ENCODE measurements at regions not wholly inside any gene's neighbourhood (a gene's known extent, or its start where the extent isn't known, plus 50 kb on each side); places are given as distances from the start of the nearest gene placed in this dataset.
"Not testable (repeated sequence)": the region's sequence is repeated elsewhere in the genome, so short reads cannot be mapped to it uniquely, and the experiment has no call there.

- peaks cover 11% of the 10 kb centered on the region for H3K4me1 Mint-ChIP-seq (ENCODE audit: low read depth)
- no peak overlapping the region for H3K4me3 Mint-ChIP-seq (ENCODE audit: unreplicated experiment)
- peaks cover 12% of the 10 kb centered on the region for H3K9me3 Mint-ChIP-seq (ENCODE audit: low read depth)
- no peak for DNase-seq (ENCODE audit: low spot score)
- H3K36me3 Mint-ChIP-seq (ENCODE audit: low read depth): peaks cover 2% of the 10 kb centered on the region
- no peaks in the 10 kb centered on the region for H3K27me3 Mint-ChIP-seq (ENCODE audit: low read depth)
- no peak for TF ChIP-seq CTCF (IDR thresholded peaks at IDR 0.05)
- H3K27ac Mint-ChIP-seq (ENCODE audit: unreplicated experiment): no peak overlapping the region
Observed at GRCh38 chr6:102763891-102764290, 1370.4 kb downstream of the GRIK2 start.

GRCh38 chr6:102761872-102762271, 1368.4 kb downstream of the GRIK2 start:
- Mint-ChIP-seq H3K4me1 (ENCODE audit: low read depth) (peaks cover 4% of the 10 kb centered on the region), H3K27me3 (ENCODE audit: low read depth) (no peaks in the 10 kb centered on the region), H3K27ac (ENCODE audit: unreplicated experiment) (no peak overlapping the region), H3K9me3 (ENCODE audit: low read depth) (peaks cover 7% of the 10 kb centered on the region), H3K4me3 (ENCODE audit: unreplicated experiment) (no peak overlapping the region), H3K36me3 (ENCODE audit: low read depth) (no peaks in the 10 kb centered on the region)
- DNase-seq (ENCODE audit: low spot score): no peak
- TF ChIP-seq CTCF (IDR thresholded peaks at IDR 0.05): no peak

- no peak for DNase-seq (ENCODE audit: low spot score)
- peaks cover 10% of the 10 kb centered on the region for H3K9me3 Mint-ChIP-seq (ENCODE audit: low read depth)
- H3K4me1 Mint-ChIP-seq (ENCODE audit: low read depth): no peaks in the 10 kb centered on the region
- no peak for TF ChIP-seq CTCF (IDR thresholded peaks at IDR 0.05)
- no peak overlapping the region for H3K27ac Mint-ChIP-seq (ENCODE audit: unreplicated experiment)
- H3K4me3 Mint-ChIP-seq (ENCODE audit: unreplicated experiment): no peak overlapping the region
- H3K36me3 Mint-ChIP-seq (ENCODE audit: low read depth): peaks cover 1% of the 10 kb centered on the region
- no peaks in the 10 kb centered on the region for H3K27me3 Mint-ChIP-seq (ENCODE audit: low read depth)
Observed at GRCh38 chr6:102759415-102759814, 1365.9 kb downstream of the GRIK2 start.

- not testable (repeated sequence) for H3K27me3 Mint-ChIP-seq (ENCODE audit: low read depth); H3K27ac Mint-ChIP-seq (ENCODE audit: unreplicated experiment); H3K36me3 Mint-ChIP-seq (ENCODE audit: low read depth); H3K4me1 Mint-ChIP-seq (ENCODE audit: low read depth); H3K9me3 Mint-ChIP-seq (ENCODE audit: low read depth); H3K4me3 Mint-ChIP-seq (ENCODE audit: unreplicated experiment)
- DNase-seq (ENCODE audit: low spot score): peak; percentile 64
Observed at GRCh38 chr6:102758536-102758935, 1365.0 kb downstream of the GRIK2 start.

- TF ChIP-seq CTCF (IDR thresholded peaks at IDR 0.05): no peak
- no peaks in the 10 kb centered on the region for H3K36me3 Mint-ChIP-seq (ENCODE audit: low read depth)
- H3K9me3 Mint-ChIP-seq (ENCODE audit: low read depth): peaks cover 3% of the 10 kb centered on the region
- DNase-seq (ENCODE audit: low spot score): no peak
- H3K27ac Mint-ChIP-seq (ENCODE audit: unreplicated experiment): no peak overlapping the region
- no peak overlapping the region for H3K4me3 Mint-ChIP-seq (ENCODE audit: unreplicated experiment)
- H3K27me3 Mint-ChIP-seq (ENCODE audit: low read depth): no peaks in the 10 kb centered on the region
- no peaks in the 10 kb centered on the region for H3K4me1 Mint-ChIP-seq (ENCODE audit: low read depth)
Observed at GRCh38 chr6:102749210-102749971, 1355.9 kb downstream of the GRIK2 start.

GRCh38 chr6:102746941-102747340, 1353.4 kb downstream of the GRIK2 start:
- no peaks in the 10 kb centered on the region for H3K4me1 Mint-ChIP-seq (ENCODE audit: low read depth)
- H3K27me3 Mint-ChIP-seq (ENCODE audit: low read depth): no peaks in the 10 kb centered on the region
- H3K9me3 Mint-ChIP-seq (ENCODE audit: low read depth): no peaks in the 10 kb centered on the region
- DNase-seq (ENCODE audit: low spot score): no peak
- no peak overlapping the region for H3K4me3 Mint-ChIP-seq (ENCODE audit: unreplicated experiment)
- H3K36me3 Mint-ChIP-seq (ENCODE audit: low read depth): no peaks in the 10 kb centered on the region
- H3K27ac Mint-ChIP-seq (ENCODE audit: unreplicated experiment): no peak overlapping the region
- TF ChIP-seq CTCF (IDR thresholded peaks at IDR 0.05): no peak
